IPS-15b (cell line): ENCODE measurements at regions not wholly inside any gene's neighbourhood (a gene's known extent, or its start where the extent isn't known, plus 50 kb on each side); places are given as distances from the start of the nearest gene placed in this dataset.

Experiments used
- H3K27me3 ChIP-seq: one replicate; pipeline ENCODE4 v1.6.1; 2013; ENCODE audit warnings: low read length; ENCODE audit not compliant: control insufficient read depth, insufficient read depth
- H3K36me3 ChIP-seq: one replicate; pipeline ENCODE4 v1.6.1; 2013; ENCODE audit warnings: low read length; ENCODE audit not compliant: control insufficient read depth, insufficient read depth
- H3K4me1 ChIP-seq: one replicate; pipeline ENCODE4 v1.6.1; 2013; ENCODE audit warnings: mild to moderate bottlenecking, low read length; ENCODE audit not compliant: control insufficient read depth, insufficient read depth
- H3K4me3 ChIP-seq: one replicate; pipeline ENCODE4 v1.5.1; 2013; ENCODE audit warnings: low read depth, low read length
- H3K9ac ChIP-seq: one replicate; pipeline ENCODE4 v1.6.1; 2013; ENCODE audit warnings: low read depth, mild to moderate bottlenecking, low read length
- H3K9me3 ChIP-seq: one replicate; pipeline ENCODE4 v1.6.1; 2013; ENCODE audit warnings: mild to moderate bottlenecking, low read length; ENCODE audit not compliant: control insufficient read depth, insufficient read depth

GRCh38 chr18:78419171-78419570, 560.4 kb upstream of the SALL3 start:
- Histone ChIP-seq H3K4me3 (no peak overlapping the region), H3K9ac (no peak overlapping the region), H3K4me1 (no peaks in the 10 kb centered on the region), H3K36me3 (no peaks in the 10 kb centered on the region), H3K27me3 (no peaks in the 10 kb centered on the region), H3K9me3 (no peaks in the 10 kb centered on the region)

DNA sequence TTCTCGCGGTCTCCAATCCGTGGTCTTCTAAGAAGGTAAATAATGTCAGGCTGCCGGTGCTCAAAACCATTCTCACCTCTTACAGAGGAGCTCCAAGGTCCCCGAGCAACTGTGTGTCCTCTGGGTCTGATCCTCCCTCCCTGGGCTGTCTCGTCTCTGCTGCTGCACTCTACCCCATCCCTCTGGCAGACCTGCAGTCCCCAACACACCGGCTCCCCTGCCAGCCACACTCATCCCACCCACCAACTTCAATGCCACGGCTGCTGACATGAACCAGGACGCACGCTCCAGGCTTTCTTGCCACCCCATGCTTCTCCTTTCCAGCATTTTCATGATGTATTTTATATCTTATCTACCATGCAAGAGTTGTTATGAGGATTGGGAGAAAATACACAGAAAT, 559.5 kb upstream of the SALL3 start:
- H3K27me3 ChIP-seq: no peaks in the 10 kb centered on the region
- H3K36me3 ChIP-seq: no peaks in the 10 kb centered on the region
- H3K4me1 ChIP-seq: no peaks in the 10 kb centered on the region
- H3K9ac ChIP-seq: no peak overlapping the region
- H3K4me3 ChIP-seq: no peak overlapping the region
- H3K9me3 ChIP-seq: no peaks in the 10 kb centered on the region

- Histone ChIP-seq H3K27me3 (no peaks in the 10 kb centered on the region), H3K9ac (no peak overlapping the region), H3K9me3 (no peaks in the 10 kb centered on the region), H3K36me3 (no peaks in the 10 kb centered on the region), H3K4me1 (no peaks in the 10 kb centered on the region), H3K4me3 (no peak overlapping the region)
These were observed 558.2 kb upstream of the SALL3 start for GRCh38 chr18:78421392-78421791.

GRCh38 chr18:78422336-78422735, 557.3 kb upstream of the SALL3 start:
- Histone ChIP-seq H3K27me3 (no peaks in the 10 kb centered on the region), H3K4me1 (no peaks in the 10 kb centered on the region), H3K36me3 (no peaks in the 10 kb centered on the region), H3K4me3 (no peak overlapping the region), H3K9me3 (no peaks in the 10 kb centered on the region), H3K9ac (no peak overlapping the region)

DNA sequence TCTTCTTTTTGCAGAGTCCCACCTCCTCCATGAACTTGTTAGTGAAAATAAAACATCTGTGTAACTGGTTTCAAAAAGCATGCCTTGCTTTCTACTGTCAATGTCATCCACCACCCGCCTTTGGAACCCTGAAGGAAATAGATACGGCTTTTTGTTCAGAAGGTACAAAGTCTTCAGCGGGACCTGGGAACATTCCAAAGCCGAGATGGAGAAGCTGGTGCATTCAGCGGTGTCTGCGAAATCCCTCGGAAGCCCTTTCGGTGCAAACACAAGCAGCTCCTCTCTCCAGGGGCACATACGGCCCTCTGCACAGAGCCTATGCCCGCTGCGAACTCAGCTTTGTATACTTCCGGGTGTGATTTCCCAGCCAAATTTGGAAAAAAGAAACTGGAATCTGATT, 555.8 kb upstream of the SALL3 start:
- no peaks in the 10 kb centered on the region for H3K27me3 ChIP-seq
- H3K4me1 ChIP-seq: no peaks in the 10 kb centered on the region
- no peaks in the 10 kb centered on the region for H3K36me3 ChIP-seq
- no peak overlapping the region for H3K9ac ChIP-seq
- H3K9me3 ChIP-seq: no peaks in the 10 kb centered on the region
- no peak overlapping the region for H3K4me3 ChIP-seq

GRCh38 chr18:78424403-78425018, 555.1 kb upstream of the SALL3 start:
- no peaks in the 10 kb centered on the region for H3K9me3 ChIP-seq
- H3K4me3 ChIP-seq: no peak overlapping the region
- H3K9ac ChIP-seq: no peak overlapping the region
- H3K36me3 ChIP-seq: no peaks in the 10 kb centered on the region
- no peaks in the 10 kb centered on the region for H3K4me1 ChIP-seq
- no peaks in the 10 kb centered on the region for H3K27me3 ChIP-seq

GRCh38 chr18:78425019-78425412, 554.6 kb upstream of the SALL3 start:
- Histone ChIP-seq H3K4me3 (no peak overlapping the region), H3K36me3 (no peaks in the 10 kb centered on the region), H3K9me3 (no peaks in the 10 kb centered on the region), H3K9ac (no peak overlapping the region), H3K27me3 (no peaks in the 10 kb centered on the region), H3K4me1 (no peaks in the 10 kb centered on the region)

GRCh38 chr18:78427081-78427480, 552.5 kb upstream of the SALL3 start:
- Histone ChIP-seq H3K27me3 (no peaks in the 10 kb centered on the region), H3K9ac (no peak overlapping the region), H3K36me3 (no peaks in the 10 kb centered on the region), H3K4me1 (no peaks in the 10 kb centered on the region), H3K9me3 (no peaks in the 10 kb centered on the region), H3K4me3 (no peak overlapping the region)

DNA sequence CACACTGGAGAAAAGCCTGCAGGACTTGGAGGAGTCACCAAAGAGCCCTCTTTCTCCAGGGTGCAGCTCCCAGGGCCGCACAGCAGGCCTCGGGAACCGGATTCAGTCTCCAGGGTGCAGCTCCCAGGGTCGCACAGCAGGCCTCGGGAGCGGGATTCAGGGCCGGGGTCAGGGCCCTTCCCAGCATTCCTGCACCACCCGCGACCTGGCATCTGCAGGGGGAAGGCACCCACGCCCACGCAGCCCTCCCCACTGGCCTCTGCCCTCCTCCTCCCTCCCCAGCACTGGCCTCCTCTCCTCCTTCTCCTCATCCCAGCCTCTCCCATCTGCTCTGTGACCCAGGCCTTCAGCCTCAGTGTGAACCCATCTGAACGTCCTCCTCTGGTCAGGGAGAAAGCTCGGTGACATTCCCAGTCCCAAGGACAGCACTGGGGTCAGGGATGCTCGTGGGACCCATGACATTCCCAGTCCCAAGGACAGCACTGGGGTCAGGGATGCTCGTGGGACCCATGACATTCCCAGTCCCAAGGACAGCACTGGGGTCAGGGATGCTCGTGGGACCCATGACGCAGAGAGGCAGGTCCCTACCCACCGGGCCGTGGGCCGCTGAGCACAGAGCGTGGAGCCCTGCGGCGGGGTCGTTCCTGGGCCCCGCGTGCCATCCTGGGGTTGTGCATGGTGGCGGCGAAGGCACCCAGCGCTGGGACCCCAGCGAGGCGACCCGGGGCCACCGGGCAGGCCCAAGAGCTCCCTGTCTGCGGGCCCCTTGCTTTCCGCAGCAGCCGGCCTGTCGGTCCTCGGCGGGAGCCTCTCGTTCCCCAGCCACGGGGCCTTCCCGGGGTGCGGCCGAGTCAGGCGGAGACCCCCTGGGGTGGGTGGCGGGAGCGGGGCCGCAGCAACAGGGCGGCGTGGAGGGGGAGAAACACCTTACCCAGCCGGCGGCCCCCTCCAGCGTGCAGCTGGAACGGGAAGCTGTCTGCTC, 550.2 kb upstream of the SALL3 start:
- no peak overlapping the region for H3K9ac ChIP-seq

GRCh38 chr18:78430131-78430758, 549.4 kb upstream of the SALL3 start:
- H3K9me3 ChIP-seq: no peaks in the 10 kb centered on the region
- H3K4me3 ChIP-seq: no peak overlapping the region
- H3K4me1 ChIP-seq: no peaks in the 10 kb centered on the region
- H3K9ac ChIP-seq: no peak overlapping the region
- H3K36me3 ChIP-seq: no peaks in the 10 kb centered on the region
- no peaks in the 10 kb centered on the region for H3K27me3 ChIP-seq

More for the DNA sequence above, 550.2 kb upstream of the SALL3 start:
- H3K27me3 ChIP-seq: no peaks in the 10 kb centered on the region
- no peak overlapping the region for H3K4me3 ChIP-seq
- H3K4me1 ChIP-seq: no peaks in the 10 kb centered on the region
- no peaks in the 10 kb centered on the region for H3K9me3 ChIP-seq
- H3K36me3 ChIP-seq: no peaks in the 10 kb centered on the region

DNA sequence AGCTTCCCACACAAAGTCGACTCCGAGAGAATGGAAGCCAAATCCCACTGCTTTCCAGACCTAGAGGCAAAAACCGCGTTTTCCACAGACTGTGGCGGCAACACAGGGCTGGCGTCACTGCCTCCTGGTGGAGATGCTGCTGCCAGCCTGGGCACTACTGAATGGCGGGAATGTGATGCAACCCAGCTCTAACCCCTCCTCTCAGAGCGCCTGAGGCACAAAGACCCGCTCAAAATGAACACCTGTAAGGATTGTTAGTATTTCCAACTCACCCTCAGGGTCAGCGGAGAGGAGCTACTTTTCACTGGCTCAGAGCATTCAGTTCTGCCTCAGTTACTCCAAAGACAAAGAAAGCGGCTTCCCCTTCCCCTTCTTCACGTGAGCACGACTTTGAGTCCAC, 548.0 kb upstream of the SALL3 start:
- Histone ChIP-seq H3K9me3 (no peaks in the 10 kb centered on the region), H3K36me3 (no peaks in the 10 kb centered on the region), H3K4me3 (no peak overlapping the region), H3K9ac (no peak overlapping the region), H3K4me1 (no peaks in the 10 kb centered on the region), H3K27me3 (no peaks in the 10 kb centered on the region)
